GM18873 (cell line): ENCODE measurements at regions not wholly inside any gene's neighbourhood (a gene's known extent, or its start where the extent isn't known, plus 50 kb on each side); places are given as distances from the start of the nearest gene placed in this dataset.

Experiments
- ATAC-seq: cut with Tn5 transposase; IDR thresholded peaks from one replicate; pipeline ENCODE4 v1.9.1; 2021; ENCODE audit warnings: mild to moderate bottlenecking, moderate library complexity, moderate number of reproducible peaks; ENCODE audit not compliant: unreplicated experiment, low FRiP score

DNA sequence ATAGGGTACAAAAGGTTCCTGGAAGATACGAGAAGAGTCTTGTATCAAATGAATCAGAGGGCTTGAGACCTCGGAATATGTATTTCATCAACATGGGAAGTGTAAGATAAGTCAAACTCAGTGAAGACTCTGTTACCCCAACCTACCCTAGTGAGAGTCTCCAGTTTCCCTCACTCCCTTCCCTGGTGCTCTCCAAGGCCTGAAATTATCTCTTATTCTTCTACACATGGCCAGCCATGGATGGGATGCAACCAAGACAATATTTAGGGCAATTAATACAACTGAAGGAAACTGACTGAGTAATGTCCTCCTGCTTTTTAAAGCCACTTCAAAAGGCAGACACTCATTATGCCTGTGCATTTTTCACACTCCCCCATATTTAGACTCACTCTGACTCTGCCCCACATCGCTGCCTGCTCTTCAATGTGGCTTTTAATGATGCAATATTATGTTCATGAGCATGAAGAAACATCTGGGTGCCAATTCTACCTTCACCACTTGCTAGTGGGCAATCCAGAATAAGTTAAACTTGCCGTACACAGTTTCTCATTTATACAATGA is 137.1 kb upstream of the THBS1 start:
- no peak for ATAC-seq

DNA sequence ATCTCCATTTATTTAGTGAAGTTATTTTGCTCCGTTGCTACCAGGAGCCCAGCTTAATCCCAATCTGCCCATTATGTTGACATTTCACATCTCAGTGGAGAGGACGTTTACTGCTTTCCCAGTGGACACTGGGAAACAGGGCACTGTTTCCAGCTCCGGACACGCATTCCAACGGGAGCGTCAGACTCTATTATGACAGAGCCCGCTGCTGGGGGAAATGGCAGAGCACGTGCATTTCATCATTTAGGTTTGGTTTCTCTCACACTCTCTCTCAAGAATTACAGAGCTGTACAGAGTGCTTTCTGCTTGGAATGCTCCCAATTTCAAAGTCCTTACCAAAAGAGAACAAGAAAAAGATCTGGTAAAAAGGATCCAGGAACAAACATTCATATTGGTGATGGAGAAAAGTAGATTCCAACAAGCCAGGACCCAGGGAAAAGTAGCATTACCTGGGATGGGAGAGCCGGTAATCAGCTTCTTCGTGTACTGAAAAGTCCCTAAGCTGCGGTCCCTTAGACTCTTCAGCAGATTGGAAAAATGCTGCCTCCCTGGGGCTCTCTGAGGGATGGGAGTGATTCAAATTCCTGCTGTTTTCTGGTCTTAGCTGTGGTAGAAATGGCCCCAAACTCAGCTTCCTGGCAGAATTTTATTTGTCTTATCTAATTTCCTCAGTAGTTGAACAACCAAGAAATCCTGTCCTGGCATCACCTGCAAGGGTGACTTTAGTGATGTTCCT is 136.0 kb upstream of the THBS1 start:
- no peak for ATAC-seq

DNA sequence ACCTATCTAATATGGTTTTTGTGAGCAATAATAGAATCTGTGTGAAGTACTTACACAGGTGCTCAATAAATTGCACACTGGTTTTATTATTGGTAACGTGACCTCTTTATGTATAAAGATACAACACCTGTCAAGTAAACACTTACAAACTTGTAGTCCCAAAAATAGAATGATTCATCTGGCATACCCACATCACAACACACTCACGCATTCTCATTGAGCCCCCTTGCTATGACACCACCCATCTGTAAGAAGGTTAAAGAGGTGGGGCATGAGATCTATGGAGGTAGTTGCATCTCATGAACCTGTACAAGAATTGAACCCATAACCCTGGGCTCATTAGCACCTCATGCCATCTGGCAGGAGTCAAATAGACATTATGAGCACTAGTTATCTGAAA is 134.9 kb upstream of the THBS1 start:
- no peak for ATAC-seq

DNA sequence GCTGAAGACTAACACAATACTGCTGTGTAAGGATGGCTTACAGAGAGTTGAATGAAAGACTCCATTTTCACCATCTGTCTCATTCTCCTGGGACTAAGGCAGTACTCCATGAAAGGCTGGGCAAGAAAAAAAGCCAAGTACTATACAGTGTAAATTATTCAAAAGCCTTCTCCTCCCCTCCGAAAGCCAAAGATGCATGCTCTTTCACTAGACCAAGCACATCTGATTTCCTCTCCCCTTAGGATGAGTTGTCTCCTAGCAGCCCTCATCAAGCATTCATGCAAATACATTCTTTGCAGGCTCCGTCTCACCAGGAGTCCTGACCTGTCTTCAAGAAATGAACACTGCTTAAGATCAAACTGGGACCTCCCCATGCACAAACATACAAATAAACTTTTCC is 133.5 kb upstream of the THBS1 start:
- ATAC-seq = no peak

DNA sequence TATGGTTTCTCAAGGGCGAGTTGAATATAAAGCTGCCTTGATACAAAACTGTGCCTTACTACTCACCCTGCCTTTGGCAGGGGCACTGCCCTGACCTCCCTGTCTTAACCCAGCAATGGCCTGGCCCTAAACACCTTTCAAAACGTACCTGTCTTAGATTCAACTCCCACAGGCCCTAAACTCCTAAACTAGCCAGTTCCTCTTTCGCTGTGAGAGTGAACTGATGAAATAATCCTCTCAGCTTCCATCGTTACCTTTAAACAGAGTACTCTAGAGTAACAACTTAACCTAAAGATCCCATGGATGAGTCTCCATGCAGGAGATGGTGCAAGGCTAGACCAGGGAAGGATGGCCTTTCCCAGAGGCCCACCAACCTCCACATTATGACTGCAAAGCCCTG is 133.0 kb upstream of the THBS1 start:
- ATAC-seq = no peak

DNA sequence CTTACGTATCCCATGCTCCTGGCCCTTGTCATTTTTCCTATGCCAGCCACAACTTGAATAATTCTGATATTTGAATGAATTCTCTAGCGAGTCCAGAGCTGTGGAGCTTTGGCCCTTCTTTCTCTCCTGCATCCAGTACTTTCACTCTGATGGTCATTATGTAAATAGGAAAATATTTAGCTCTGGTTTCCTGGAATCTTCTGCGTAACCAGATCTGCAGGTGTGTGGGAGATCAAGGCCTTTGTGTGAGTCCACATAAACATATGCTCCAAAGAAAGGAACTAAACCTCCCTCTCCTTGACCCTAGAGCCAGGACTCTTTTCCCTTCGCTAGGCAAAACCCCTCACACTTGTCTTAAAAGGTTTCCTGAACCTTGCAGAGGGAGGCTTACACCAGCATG is 132.5 kb upstream of the THBS1 start:
- ATAC-seq = no peak

DNA sequence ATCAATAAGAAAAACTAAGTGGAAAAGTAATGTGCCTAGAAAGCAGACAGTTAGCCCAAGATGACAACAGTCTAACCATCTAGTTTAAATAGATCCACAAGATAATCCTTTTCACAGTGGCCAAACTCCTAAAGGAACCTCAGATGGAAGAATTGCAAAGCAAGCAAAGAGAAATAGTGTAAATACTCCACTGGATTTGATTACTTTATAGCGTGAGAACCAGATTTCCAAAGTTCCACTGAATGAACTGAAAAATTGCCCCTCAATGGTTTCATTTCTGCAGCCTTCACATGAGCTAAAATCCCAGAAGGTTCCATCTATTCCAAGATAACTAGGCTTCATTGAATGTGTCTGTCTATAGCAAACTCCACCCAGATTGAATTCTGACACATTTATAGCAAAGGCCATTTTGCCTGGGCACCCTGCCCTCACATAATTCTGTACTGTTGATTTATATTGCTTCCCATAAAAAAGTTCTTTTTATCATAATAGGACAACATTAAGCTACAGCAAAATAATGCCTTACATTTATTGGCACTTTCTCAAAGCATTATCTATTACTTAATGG is 129.7 kb upstream of the THBS1 start:
- ATAC-seq = no peak

DNA sequence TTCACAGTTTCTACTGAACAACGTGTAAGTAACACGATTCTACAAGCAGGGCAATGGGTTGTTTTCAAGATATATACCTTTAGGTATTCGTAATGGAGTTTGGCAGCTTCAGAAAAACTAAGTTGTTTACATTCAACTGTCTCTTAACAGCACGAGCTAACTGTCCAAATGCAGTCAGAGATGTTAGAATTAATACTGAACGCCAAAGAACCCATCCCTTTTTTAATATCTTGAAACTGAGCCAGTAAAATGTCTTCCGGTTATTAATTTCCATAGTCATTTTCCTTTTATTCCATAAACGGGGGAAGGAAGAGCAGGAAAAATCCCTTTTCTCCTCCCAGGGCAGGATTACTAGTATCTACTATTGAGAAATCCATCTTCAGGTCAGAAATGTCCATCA is 129.0 kb upstream of the THBS1 start:
- ATAC-seq = no peak

DNA sequence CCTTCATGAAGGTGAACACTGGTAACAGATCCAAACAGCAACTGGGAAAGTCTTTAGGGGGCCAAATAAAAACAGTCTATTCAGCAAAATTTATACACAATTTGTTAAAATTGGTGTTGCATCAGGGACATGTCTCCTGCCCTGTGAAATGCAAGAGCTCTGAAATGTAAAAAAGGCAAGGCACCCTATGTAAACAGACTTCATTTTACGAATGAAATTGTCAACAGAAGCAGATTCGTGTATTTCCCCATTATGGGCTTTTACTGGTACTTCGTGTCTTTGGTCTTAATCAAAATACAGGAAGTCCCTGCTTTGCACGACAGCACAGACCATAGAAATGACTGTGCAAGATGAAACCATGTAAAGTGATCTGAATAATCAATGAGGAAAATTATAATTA is 127.3 kb upstream of the THBS1 start:
- peak; percentile 73 for ATAC-seq

DNA sequence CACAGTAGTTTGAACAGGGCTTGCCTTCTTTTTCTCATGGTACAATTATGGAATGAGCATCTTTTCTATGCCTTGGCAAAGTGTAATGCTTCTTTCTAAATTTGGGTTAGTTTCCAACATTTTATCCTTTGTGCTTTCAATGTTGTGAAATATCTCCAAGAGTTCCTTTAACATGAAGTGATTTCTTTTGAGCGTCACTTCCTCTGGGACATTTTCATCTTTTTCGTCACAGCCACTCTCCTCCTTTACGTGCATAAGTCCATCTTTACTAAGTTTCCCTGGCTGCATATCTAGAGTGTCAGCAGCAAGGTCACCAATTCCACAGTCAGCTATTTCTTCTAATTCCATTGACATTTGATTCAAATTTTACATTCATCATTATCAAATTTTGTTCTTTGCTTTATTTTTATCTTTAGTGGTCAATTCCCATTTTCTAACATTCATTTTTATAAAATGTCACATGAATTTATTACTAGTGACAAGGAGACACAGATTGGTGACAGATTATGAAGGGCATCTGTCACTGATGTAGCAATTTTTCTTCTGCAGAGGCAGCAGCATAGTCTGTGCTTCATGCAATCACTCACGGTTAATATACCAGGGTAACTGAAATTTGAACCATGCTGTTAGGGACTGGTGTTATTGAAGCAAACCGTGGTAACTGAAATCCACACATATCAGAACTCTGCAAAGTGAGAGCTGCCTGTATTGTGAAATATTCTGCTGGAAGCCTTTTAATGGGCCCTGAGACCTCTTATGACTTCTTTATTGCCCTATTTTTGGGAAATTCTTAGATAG is 126.5 kb upstream of the THBS1 start:
- no peak for ATAC-seq

DNA sequence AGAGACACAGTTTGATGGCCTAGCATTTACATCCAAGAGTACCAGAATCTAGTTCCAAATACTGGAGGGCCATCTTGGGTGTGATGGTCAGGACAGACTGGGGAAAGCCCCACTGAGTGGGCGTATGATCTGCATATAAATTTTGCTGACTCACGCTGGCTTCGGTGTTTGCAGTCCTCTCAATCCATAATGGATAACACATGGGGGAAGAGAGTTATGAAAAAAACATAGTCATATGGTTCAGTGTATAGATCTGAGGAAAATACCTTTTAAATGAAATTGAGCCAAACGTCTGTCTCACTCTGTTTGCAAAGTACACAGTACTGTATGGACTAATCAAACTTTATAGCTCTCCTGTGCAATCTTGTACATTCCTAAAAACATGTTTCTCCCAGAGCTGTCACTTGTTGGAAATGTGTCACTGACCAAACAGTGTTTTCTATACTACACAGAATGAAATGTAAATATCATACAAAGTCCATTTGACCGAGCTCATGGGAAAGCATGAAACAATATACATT is 125.3 kb upstream of the THBS1 start:
- ATAC-seq = no peak

DNA sequence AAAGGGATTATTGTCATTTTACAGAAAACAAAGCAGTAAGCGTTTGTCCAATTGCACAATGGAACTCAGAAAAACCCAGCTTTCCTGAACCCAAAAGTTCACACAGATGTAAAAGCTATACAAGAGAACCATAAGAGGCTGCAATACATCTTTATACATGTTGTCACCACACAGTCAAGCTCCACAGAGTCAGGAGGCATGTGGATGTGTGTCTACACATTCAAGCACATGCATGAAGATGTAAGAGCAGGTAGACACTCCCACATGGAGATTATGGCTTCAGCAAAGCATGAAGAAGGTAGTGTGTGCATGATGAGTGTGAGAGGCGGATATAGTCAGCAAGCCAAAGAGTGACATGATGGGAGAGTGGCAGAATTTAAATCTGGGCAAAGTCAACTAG is 124.7 kb upstream of the THBS1 start:
- no peak for ATAC-seq

DNA sequence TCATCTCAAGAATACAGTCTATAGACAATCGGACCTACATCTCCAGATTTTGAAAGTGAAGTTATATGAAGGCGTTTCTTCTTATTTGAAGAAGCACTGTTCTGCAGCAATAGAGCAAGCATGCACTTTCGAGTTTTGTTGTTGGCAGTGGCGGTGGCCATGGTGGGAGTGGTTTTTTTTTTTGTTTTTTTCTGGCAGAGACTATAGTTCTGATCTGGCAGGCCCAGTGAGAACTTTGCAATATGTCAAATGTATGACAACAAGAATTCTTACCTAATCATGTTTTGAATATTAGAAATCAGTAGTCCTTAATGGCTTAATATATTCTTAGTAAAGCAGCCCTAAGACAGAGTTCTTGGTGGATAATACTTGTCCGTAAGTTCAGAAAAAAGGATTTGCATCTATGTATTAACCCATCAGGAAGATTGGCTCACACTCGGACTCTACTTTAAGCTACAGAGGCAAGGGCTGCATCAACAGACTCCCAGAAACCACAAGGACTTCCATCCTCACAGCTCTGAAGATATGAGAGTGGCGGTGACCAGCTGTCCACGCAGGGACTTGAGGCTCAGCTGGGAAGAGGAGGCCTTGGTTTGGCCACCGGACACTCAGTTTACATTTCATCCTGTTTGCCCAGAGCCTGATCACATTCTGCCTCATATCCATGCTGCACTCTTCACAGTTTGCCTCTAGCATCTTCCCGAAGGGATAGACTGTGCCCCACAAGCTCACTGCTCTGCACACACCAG is 124.1 kb upstream of the THBS1 start:
- ATAC-seq = no peak

DNA sequence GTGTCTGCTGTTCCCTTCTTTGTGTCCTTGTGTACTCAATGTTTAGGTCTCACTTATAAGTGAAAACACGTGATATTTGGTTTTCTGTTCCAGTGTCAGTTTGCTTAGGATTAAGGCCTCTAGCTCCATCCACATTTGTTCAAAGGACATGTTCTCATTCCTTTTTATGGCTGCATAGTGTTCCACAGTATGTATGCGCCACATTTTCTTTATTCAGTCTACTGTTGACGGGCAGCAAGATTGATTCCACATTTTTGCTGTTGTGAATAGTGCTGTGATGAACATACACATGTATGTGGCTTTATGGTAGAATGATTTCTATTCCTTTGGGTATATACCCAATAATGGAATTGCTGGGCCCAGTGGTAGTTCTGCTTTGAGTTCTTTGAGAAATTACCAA is 122.7 kb upstream of the THBS1 start:
- ATAC-seq = no peak

DNA sequence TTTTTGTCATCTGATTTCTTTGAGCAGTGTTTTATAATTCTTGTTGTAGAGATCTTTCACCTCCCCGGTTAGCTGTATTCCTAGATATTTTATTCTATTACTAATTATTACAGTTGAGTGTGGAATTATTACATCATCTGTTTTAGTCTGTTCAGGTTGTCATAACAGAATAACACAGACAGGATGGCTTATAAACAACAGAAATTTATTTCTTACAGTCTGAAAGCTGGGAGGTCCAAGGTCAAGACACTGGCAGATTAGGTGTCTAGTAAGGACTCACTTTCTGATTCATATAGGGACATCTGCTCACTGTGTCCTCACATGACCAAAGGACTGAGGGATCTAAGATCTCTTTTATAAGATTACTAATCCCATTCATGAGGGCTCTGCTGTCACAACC is 121.3 kb upstream of the THBS1 start:
- no peak for ATAC-seq

DNA sequence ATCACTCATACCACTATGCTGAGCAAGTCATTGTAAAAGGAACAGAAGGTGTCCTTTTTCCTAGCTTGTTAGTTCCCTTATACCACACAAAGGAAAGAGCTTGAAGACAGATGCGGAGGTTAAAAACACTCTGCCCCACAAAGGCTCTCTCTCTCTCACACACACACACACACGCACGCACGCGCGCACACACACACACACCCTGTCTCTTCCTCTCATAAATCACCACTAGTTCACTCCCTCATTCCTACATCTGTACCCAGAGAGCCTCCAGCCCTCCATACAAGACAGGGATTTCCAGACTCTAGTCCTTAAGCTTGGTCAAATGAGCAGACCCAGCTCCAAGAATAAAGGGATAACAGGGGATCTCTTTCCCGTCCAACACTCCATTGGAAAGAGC is 120.1 kb upstream of the THBS1 start:
- no peak for ATAC-seq

DNA sequence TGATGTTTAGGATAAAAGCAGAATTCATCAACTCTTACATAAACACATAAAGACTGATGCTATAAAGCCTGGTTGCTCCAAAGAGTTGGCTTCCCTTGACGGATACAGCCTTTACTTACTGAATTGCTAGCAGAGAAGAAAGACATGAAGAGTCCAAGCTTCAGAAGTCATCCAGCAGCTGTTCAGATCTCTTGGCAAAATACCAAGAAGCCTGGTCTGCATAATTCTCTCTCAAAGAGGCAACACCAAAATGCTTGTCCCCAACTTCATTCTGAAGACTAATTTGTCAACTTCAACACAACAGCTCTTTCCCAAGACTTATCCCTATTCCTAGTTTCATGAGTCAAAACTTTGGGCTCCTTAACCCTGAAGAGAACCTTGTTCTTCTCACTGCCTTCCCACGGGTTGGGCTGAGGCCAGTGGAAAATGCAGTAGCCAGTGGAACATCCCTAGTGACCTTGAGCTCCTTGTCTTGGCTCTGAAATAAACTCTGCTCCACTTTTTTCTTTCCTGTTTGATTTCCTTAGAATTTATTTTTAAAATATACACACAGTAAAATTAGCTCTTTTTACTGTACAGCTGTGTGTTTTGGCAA is 119.2 kb upstream of the THBS1 start:
- ATAC-seq = no peak

DNA sequence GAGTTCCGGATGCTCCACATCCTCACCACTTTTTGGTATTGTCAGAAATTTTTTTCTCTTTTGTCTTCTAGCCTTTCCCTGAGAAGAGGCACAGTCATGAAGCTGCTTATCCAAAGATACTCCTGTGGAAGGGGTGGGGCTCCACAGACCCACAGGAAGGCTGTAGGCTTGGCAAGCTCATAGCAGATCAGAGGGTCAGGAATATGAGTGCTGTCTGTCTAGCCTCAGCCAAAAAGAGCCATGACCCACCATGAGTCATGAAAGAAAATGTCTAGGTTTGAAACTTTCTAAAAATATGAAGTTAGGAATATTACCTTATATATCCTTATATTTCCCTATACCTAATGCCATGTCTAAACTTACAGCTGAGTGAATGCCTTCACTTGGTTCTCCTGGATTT is 118.2 kb upstream of the THBS1 start:
- no peak for ATAC-seq

DNA sequence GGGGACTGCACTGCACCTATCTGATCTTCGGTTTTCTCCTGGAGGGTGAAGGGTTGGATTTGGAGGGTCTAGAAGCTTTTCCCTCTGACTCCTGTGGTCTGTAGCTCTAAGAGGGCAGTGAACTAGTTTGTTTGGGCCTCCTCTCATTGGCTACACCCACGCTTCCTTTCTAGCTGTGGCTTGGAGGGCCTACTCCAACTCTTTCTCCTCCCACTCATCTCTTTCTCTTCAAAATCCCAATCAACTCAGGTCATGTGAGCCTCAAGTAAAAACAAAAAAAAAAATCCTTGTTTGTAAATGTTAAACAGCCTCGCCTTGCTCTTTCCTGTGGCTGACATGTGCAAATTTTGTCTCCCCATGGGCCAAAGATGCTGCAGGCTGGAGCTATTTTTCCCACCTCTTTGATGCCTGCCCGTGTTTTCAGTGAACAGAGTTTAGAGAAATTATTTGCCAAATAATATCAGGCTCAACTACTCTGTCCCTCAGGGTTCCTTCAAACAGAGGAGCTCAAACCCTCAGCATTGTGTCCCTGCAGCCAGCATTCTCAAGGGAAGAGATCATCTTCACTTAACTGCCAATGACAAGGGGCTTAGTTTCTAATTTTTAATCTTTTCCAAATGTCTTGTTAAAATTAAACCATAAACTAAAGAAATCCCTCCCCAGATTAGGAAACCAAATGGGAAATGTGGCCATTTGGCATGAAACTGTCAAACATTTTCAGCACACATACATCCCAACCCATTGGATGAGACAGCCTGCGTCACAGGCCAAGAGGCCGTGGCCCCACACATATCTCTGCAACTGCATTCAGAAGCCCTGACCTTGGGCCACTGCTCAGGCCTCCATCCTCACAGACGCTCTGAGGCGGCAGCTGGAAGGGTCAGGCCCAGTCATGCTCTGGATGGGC is 114.8 kb upstream of the THBS1 start:
- no peak for ATAC-seq
